HT-29 (cell line): ENCODE measurements at regions not wholly inside any gene's neighbourhood (a gene's known extent, or its start where the extent isn't known, plus 50 kb on each side); places are given as distances from the start of the nearest gene placed in this dataset.
"Not testable (repeated sequence)": the region's sequence is repeated elsewhere in the genome, so short reads cannot be mapped to it uniquely, and the experiment has no call there.

Source experiments
- DNase-seq: peaks from one replicate; pipeline ENCODE4 v3.0.0-alpha.2; 2015; ENCODE audit warnings: low spot score

DNA sequence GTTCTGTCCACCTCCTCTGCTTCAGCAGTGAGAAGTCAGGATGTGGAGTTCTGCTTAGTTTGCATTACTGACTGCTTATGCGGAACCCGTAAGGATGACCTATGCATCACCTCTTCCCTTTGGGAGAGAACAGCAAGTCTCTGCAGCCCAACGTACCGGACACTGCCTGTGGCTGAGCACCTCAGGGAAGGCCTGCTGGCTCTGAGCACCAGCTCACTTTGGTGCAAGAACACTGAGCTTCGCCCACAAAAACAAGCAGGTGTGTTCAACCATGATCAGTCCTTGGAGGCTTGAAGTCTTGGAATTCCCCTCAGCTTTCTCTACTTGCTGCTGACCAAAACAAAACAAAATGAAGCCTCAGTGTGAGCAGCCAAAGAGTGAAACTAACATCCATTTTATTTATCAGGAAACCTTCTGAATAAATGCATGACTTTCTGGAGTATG lies 52.7 kb upstream of the NCK2 start:
- DNase-seq = no peak

GRCh38 chr2:105690566-105690965 lies 54.1 kb upstream of the NCK2 start:
- DNase-seq = no peak

DNA sequence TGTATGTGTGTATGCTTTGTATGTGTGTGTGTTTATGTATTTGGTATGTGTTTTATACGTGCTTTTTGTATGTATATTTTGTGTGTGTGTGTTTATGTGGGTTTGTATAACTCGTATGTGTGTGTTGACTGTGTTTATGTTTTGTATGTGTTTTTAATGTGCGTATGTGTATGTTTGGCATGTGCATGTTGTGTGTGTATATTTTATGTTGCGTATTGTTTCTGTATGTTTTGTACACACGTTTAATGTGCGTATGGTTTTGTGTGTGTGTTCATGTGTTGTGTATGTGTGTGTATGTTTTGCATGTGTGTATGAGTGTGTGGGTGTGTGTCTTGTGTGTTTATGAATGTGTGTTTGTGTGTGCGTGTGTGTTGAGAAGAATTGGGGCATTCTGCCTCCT lies 55.2 kb upstream of the NCK2 start:
- DNase-seq = no peak

DNA sequence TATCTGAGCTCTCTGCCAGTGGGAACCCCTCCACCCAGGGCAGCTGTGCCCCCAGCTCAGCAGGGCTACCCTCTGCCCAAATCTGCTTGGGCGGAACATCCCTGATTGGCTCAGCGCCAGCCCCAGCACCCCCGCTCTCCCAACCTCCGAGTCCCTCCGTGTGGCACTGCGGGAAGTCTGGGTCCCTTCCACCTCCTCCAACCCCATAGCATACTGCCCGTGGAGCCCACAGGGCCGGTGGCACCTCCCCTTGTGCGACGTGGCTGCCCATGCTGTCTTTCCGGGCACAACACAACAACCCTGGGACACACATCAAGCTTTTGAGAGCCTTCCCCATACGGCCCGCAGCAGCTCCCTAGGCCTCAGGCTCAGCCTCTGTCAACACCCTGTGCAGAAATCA lies 55.8 kb upstream of the NCK2 start:
- no peak for DNase-seq

DNA sequence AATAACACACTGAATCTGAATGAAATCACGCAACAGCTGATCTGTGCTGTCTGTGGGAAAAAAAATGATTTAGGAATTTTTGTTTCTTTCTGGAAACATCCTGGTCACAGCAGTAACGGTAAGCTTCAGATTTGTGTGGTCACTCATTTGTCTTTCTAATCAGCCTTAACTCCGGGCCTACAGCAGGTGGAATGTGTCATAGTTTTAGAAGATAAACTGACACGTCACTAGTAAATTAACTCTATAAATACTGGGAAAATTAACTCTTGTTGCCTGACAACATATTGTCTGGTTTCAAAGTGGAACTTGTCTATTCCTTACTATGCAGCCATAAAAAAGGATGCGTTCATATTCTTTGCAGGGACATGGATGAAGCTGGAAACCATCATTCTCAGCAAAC lies 58.1 kb upstream of the NCK2 start:
- DNase-seq = no peak

GRCh38 chr2:105683011-105683492 lies 61.7 kb upstream of the NCK2 start:
- DNase-seq = no peak

DNA sequence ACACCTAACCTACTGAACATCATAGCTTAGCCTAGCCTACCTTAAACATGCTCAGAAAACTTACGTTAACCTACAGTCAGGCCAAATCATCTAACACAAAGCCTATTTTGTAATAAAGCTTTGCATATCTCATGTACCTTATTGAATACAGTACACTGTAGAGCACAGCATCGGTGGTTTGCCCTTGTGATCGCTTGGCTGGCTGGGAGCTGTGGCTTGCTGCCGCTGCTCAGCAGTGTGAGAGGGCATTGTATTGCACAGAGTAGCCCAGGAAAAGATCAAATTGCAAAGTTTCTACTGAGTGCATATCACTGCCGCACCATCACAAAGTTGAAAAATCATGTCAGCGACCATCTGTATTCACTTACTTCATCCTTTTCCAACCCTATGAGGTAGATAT lies 62.3 kb upstream of the NCK2 start:
- DNase-seq = no peak

- DNase-seq = no peak
Observed at GRCh38 chr2:105681927-105682326, 62.8 kb upstream of the NCK2 start.

DNA sequence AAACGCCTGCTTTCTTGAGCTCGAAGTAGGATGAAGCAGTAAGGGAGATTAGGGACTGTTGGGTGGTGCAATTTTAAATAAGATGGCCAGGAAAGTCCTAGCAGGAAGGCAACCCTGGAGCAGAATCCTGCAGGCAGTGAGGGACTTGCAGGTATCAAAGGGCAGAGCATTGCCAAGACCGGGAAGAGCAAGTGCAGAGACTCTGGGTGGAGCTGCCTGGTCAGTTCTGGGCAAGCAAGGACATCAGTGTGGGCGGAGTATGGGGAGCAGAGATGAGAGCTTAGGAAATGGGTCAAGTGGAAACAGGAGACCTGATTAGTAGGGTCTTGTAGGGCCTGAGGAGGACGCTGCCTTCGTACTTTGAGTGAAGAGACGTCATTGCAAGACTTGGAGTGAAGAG lies 64.4 kb upstream of the NCK2 start:
- no peak for DNase-seq

DNA sequence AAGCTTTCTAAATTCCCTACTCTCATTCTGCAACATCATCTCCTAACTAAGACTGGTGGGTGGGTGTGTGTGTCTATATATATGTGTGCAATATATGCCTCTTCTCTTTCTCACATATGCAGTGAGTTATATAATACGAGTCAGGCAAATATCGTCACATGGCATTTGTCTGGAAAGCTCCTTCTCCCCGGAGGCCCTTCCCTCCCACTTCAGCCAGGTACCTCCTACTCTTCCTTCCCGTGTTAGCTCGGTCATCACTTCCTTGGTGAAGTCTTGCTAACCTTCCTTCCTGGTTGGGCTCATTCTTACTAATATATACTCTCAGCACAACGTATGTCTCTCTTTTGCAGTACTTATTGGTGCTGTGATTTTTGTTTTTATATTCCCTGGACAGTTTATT lies 66.4 kb upstream of the NCK2 start:
- no peak for DNase-seq

DNA sequence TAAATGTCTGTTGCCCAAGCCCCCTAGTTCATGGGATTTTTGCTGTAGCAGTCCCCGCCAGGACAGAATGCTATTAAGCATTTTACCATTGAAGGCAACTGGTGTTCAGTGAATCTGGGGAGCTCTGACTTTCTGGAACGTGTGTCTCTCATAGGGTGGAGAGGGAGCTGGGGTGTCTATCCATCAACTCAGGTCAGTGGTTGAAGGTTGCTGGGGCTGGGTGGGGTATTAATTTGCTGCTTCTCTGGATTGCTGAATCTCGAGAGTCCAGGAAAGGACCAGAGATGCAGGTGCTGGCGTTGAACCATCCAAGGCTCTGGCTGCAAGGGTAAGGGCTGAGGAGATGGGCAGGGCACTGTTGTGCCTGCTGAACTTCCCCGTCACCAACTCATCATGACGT lies 66.8 kb upstream of the NCK2 start:
- DNase-seq = no peak

DNA sequence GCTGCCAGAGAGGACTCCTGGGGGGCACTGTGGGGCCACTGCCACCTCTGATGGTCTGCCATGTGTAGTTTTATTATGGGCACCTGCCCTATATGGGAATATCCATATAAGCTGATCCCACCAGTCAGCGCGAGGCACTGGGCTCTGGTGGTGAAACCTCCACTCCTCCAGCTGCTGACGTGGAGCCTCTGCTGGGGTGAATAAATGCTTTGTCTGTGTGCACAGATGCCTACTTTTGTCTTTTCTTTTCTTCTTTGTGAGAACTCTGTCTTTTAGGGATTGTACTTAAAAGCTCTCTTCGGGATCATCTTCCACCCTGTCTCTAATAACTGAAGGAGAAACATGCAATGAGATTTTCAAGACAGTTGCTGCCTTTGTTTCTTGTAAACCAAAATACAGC lies 68.9 kb upstream of the NCK2 start:
- no peak for DNase-seq

DNA sequence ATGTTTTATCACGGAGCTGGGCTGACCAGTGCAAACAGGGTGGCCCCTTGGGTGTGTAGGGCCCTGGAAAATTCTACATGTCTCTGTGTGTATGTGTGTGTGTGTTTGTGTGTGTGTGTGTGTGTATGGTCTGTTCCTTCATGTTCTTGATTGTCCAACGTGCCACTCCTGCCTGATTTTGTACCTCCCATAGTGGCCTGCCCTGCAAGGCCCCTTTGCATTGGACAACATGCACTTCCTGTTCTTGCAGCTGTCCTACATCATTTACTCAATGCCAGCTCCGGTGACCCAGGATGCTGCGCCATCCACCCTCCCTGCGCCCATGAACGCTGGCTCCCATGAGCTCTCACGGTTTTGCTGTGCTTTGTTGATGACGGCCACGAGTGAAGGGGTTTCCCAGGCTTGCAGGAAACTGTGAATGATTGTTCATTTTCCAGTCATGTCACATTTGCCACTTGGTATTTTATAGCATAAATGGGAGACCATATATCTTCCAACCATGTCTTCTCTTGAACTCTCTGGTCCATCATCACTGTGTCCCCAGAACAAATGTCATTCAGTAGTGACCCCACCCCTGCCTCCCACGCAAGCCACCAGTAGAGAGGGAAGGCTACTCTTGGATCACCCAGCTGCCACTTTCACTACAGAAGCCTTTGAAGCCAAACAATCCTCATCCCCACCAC lies 69.7 kb upstream of the NCK2 start:
- DNase-seq = no peak

DNA sequence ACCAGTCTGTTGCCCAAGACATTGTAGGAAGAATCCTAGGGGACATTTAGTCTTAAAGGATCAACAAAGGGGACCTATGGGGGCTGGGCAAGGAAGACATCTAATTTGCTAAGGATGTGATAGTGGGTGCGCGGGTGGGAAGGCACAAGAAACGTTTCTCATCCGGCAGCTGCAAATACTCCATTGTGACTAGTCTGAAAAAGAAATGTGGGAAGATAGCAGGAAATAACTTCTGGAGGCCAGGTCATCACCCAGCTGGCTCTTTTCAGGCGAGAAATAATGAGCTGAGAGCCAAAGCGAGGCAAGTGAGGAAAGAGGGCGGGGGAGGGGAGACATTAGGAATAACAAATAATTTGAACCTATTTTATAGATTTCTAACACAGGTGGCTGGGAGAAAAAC lies 70.3 kb upstream of the NCK2 start:
- DNase-seq = no peak

DNA sequence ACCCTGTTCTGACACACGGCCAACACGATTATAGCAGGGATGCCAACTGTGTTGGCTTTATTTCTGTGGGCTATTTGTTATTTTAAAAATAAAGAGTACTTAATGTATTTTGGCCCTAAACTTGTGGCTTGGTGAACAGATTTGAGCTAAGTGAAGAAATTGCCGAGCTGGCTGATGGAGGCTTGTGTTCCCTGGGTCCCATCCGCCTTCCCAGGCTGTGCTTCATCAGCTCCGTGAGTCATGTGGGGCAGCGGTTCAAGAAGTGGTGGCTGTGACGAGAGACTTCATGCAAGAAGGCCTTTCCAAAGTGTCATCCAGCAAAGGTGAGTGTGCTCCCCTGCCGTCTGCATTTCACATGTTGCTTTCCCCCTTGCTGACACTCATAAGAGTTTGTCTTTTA lies 73.6 kb upstream of the NCK2 start:
- DNase-seq = no peak

- no peak for DNase-seq
Observed at GRCh38 chr2:105669384-105669891, 75.3 kb upstream of the NCK2 start.

- DNase-seq = no peak
Observed at GRCh38 chr2:105665480-105665879, 79.2 kb upstream of the NCK2 start.

DNA sequence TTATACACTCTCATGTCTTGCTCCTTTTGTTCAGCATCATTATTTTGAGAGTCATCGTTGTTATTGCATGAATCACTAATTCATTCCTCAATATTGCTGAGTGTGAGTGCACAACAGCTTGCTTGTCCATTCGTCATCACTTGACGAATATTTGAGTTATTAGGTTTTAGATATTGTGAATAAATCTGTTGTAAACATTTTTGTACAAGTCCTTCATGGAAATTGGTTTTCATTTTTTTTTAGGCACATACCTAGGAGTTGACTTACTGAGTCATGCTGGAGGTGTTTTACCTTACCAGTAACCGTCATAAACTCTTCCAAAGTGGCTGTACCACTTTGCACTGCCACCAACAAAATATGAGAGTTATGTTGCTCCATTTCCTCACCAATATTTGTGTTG lies 84.2 kb upstream of the NCK2 start:
- no peak for DNase-seq

DNA sequence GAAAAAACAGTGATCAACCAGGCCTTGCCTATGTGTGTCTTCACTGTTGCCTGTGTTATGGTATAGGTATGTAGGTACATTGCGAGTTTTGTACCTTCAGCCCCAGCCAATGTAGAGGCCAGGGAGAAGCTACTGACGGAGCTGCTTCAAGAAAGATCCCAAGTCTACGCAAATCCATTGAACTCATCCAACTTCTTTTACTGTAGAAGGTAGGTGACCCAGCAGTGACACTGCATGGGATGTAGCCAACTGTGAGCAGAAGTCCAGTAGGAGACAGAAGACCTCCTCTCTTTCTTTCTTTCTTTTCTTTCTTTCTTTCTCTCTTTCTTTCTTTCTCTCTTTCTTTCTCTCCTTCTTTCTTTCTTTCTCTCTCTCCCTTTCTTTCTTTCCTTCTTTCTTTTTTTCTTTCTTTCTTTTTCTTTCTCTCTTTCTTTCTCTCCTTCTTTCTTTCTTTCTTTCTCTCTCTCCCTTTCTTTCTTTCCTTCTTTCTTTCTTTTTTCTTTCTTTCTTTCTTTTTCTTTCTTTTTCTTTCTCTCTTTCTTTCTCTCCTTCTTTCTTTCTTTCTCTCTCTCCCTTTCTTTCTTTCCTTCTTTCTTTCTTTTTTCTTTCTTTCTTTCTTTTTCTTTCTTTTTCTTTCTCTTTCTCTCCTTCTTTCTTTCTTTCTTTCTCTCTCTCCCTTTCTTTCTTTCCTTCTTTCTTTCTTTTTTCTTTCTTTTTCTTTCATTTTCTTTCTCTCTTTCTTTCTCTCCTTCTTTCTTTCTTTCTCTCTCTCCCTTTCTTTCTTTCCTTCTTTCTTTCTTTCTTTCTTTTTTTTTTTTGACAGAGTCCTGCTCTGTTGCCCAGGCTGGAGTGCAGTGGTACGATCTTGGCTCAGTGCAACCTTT lies 88.7 kb upstream of the NCK2 start:
- not testable (repeated sequence) for DNase-seq

GRCh38 chr2:105655244-105655643 lies 89.5 kb upstream of the NCK2 start:
- no peak for DNase-seq

DNA sequence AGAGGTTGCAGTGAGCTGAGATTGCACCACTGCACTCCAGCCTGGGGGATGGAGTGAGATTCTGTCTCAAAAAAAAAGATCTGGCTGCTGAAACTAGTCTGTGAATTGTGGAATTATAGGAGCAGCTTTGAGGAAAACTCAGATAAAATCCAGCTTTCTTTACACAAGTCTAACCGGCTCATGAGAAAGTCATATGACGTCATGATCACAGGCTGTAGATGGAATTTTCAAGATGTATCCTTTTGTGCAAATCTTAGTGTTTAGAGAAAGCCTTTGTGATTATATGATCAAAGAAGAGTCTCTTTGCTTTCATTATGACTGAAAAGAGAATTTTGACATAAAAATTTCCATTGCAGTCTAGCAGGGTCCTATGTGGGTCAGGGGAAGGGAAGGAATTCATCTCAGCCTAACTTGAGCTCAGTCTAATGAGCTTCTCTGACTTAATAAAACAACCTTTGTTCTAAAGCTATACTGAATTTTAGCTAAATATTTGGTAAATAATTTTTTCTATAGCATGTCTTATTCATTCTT lies 90.2 kb upstream of the NCK2 start:
- no peak for DNase-seq

GRCh38 chr2:105653302-105653701 lies 91.4 kb upstream of the NCK2 start:
- DNase-seq = no peak
